ENCODE measurements at regions not wholly inside any gene's neighbourhood (a gene's known extent, or its start where the extent isn't known, plus 50 kb on each side); places are given as distances from the start of the nearest gene placed in this dataset.
"Not testable (repeated sequence)": the region's sequence is repeated elsewhere in the genome, so short reads cannot be mapped to it uniquely, and the experiment has no call there.

GRCh38 chr12:131597333-131597732, 113.6 kb upstream of the SFSWAP start:
- FAIRE-seq (no peak), DNase-seq (ENCODE audit: insufficient read length) (no peak)
- no peak for TF ChIP-seq POLR2A (IDR thresholded peaks at IDR 0.05; ENCODE audit: low read depth, low read length)
- no peak for TF ChIP-seq POLR2AphosphoS5 (IDR thresholded peaks at IDR 0.05; ENCODE audit: low read depth, low read length)
- TF ChIP-seq TAF1 (IDR thresholded peaks at IDR 0.05; ENCODE audit: borderline replicate concordance, low read depth, low read length): no peak

GRCh38 chr12:131598717-131599116, 112.2 kb upstream of the SFSWAP start:
- no peak for DNase-seq (ENCODE audit: insufficient read length)
- no peak for TF ChIP-seq POLR2AphosphoS5 (IDR thresholded peaks at IDR 0.05; ENCODE audit: low read depth, low read length)
- TF ChIP-seq TAF1 (IDR thresholded peaks at IDR 0.05; ENCODE audit: borderline replicate concordance, low read depth, low read length): no peak
- TF ChIP-seq POLR2A (IDR thresholded peaks at IDR 0.05; ENCODE audit: low read depth, low read length): no peak
- FAIRE-seq: no peak

GRCh38 chr12:131599190-131600159, 111.4 kb upstream of the SFSWAP start:
- TF ChIP-seq POLR2AphosphoS5 (IDR thresholded peaks at IDR 0.05; ENCODE audit: low read depth, low read length): no peak
- TF ChIP-seq TAF1 (IDR thresholded peaks at IDR 0.05; ENCODE audit: borderline replicate concordance, low read depth, low read length): no peak
- TF ChIP-seq POLR2A (IDR thresholded peaks at IDR 0.05; ENCODE audit: low read depth, low read length): no peak
- DNase-seq (ENCODE audit: insufficient read length) (no peak), FAIRE-seq (no peak)

GRCh38 chr12:131600160-131600532, 110.7 kb upstream of the SFSWAP start:
- FAIRE-seq (no peak), DNase-seq (ENCODE audit: insufficient read length) (no peak)
- TF ChIP-seq POLR2AphosphoS5 (IDR thresholded peaks at IDR 0.05; ENCODE audit: low read depth, low read length) (no peak), TAF1 (IDR thresholded peaks at IDR 0.05; ENCODE audit: borderline replicate concordance, low read depth, low read length) (no peak), POLR2A (IDR thresholded peaks at IDR 0.05; ENCODE audit: low read depth, low read length) (no peak)

- FAIRE-seq; DNase-seq (ENCODE audit: insufficient read length): not testable (repeated sequence)
These were observed 109.4 kb upstream of the SFSWAP start for GRCh38 chr12:131601499-131601898.

GRCh38 chr12:131603106-131603938, 107.6 kb upstream of the SFSWAP start:
- TF ChIP-seq POLR2AphosphoS5 (IDR thresholded peaks at IDR 0.05; ENCODE audit: low read depth, low read length) (no peak), TAF1 (IDR thresholded peaks at IDR 0.05; ENCODE audit: borderline replicate concordance, low read depth, low read length) (no peak), POLR2A (IDR thresholded peaks at IDR 0.05; ENCODE audit: low read depth, low read length) (no peak)
- FAIRE-seq (peak; percentile 67), DNase-seq (ENCODE audit: insufficient read length) (no peak)

- peak; percentile 44 for FAIRE-seq
- DNase-seq (ENCODE audit: insufficient read length): no peak
- TF ChIP-seq POLR2AphosphoS5 (IDR thresholded peaks at IDR 0.05; ENCODE audit: low read depth, low read length) (no peak), POLR2A (IDR thresholded peaks at IDR 0.05; ENCODE audit: low read depth, low read length) (no peak), TAF1 (IDR thresholded peaks at IDR 0.05; ENCODE audit: borderline replicate concordance, low read depth, low read length) (no peak)
These were observed 106.7 kb upstream of the SFSWAP start for GRCh38 chr12:131603939-131604795.

GRCh38 chr12:131604859-131605258, 106.0 kb upstream of the SFSWAP start:
- TF ChIP-seq TAF1 (IDR thresholded peaks at IDR 0.05; ENCODE audit: borderline replicate concordance, low read depth, low read length): no peak
- no peak for TF ChIP-seq POLR2A (IDR thresholded peaks at IDR 0.05; ENCODE audit: low read depth, low read length)
- TF ChIP-seq POLR2AphosphoS5 (IDR thresholded peaks at IDR 0.05; ENCODE audit: low read depth, low read length): no peak
- FAIRE-seq (no peak), DNase-seq (ENCODE audit: insufficient read length) (no peak)

- FAIRE-seq (no peak), DNase-seq (ENCODE audit: insufficient read length) (no peak)
- no peak for TF ChIP-seq POLR2A (IDR thresholded peaks at IDR 0.05; ENCODE audit: low read depth, low read length)
- no peak for TF ChIP-seq POLR2AphosphoS5 (IDR thresholded peaks at IDR 0.05; ENCODE audit: low read depth, low read length)
- no peak for TF ChIP-seq TAF1 (IDR thresholded peaks at IDR 0.05; ENCODE audit: borderline replicate concordance, low read depth, low read length)
These were observed 105.5 kb upstream of the SFSWAP start for GRCh38 chr12:131605304-131605829.

- no peak for FAIRE-seq
- TF ChIP-seq POLR2AphosphoS5 (IDR thresholded peaks at IDR 0.05; ENCODE audit: low read depth, low read length) (no peak), POLR2A (IDR thresholded peaks at IDR 0.05; ENCODE audit: low read depth, low read length) (no peak), TAF1 (IDR thresholded peaks at IDR 0.05; ENCODE audit: borderline replicate concordance, low read depth, low read length) (no peak)
- no peak for DNase-seq (ENCODE audit: insufficient read length)
These were observed 104.5 kb upstream of the SFSWAP start for GRCh38 chr12:131606218-131606901.

Measured in GM12892 (cell line).